Kidney glomerular epithelial cell (primary cell): ENCODE measurements at regions not wholly inside any gene's neighbourhood (a gene's known extent, or its start where the extent isn't known, plus 50 kb on each side); places are given as distances from the start of the nearest gene placed in this dataset.

Experiments used
- DNase-seq: peaks from one replicate; lab custom pipeline; 2025; lab: John Stamatoyannopoulos, UW

DNA sequence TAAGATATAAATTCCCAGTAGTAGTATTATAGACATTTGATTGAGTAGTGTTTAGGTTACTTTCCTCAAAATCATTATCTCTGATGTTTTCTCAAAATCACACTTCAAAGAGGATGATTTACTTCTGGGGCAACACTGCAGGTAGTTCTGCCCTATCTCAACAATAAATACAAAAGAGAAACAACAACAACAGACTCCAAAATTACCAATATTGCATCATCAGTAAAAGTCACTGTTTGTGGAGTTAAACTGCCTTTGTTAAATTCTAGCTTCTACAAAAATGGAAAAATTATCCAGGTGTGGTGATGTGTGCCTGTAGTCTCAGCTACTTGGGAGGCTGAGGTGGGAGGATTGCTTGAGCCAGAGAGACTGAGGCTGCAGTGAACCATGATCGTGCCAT is 637.6 kb upstream of the ZNF608 start:
- no peak for DNase-seq

DNA sequence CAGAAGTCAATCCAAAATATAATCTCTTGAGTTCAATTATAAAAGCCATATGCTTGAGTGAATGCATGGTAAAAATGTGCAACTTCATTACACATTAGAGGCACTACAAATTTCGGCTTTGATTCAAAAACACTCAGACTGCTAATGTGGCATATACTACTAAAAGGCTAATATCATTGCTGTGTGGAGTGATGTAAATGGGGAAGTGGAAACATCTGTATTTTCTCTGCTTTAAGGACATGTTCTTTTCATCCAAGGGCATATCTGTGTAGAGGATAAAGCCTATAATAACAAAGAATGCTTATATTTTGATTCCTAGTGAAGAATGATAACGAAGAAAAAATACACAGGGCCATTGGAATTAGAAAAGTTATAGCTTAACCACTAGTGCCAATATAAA is 643.9 kb upstream of the ZNF608 start:
- no peak for DNase-seq

DNA sequence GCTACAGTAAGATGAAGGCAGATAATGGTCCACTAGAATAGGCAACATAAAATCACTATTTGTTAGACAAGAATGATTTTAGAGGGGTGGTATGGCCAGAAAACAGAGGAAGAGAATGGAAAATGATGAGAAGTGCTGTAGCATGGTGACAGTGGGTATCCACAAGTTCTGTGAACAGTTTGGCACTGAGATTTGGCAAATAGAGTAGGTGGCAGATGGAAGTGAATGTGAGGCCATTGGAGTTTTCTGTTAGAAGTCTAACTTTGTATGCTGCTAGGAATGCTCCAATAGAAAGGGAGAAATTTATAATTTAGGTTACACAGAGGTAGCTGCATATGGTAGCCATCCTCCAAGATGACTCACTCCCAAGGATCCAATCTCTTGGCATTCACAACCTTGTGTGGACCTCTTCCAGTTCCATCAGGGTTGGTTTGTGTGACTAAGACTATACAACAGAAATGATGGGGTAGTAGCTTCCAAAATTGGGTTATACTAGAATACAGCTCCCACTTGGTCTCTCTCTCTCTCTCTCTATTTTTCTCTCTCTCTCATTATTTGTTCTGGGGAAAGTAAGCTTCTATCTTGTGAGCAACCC is 646.9 kb upstream of the ZNF608 start:
- DNase-seq: no peak

DNA sequence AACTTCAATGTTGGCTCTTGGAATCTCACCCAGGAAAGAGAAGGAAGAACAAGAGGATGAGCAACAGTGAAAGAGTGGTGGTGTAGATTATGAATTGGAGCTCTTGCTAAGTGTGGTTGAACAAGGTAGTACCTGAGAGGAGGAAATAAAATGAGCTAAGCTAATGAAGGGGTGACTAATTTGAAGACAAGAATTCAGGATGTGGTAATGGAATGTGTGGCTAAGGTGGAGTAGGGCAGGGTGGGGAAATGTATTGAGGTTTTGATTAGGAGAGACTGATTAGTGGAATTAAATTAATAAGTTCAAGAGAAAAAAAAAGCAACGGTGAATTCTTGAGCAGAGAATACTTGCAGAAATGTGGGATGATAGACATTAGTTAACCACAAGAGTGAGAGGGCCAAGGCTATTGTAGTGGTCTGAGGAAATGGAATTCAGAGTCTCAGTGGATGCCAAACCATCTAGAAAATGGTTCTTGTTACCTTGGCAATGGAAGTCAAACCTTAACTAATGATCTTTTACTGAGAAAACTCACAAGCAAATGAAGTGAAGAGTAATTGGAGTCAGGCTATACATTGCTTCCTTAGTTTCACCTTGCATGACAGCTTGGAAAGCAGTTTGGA is 648.3 kb upstream of the ZNF608 start:
- peak; percentile 57 for DNase-seq

DNA sequence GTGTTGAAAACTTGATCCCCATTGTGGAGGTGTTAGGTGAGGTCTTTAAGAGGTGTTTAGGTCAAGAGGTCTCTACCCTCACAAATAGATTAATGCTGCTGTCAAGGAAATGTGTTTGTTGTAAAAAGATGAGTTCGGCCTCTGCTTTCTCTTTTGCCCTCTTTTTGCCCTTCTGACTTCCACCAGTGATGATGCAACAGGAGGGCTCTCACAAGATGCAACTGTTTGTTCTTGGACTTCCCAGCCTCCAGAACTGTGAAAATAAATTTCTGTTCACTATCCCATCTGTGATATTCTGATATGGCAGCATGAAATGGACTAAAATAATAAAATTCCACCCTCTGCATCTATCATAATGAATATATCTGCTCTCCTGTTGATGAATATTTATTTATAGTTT is 650.0 kb upstream of the ZNF608 start:
- DNase-seq: no peak

- no peak for DNase-seq
Observed at GRCh38 chr5:125398466-125398865, 652.0 kb upstream of the ZNF608 start.

DNA sequence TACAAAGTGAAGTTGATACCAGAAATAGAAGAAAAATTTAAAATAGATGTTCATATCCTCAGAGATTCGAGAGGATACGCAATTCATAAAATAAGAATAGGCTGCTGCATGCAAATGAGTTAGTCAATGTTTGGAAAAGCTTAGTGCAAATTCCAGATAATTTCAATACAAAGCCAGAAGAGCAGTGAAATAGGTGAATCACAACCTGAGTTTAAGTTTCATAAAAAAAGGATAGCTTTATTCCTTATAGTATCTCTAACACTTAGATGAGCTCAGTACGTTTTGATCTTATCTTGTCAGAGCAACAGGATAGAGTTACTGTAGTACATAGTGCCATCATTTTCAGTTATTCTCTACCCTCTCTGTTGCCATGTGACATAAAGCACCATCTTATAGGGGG is 653.4 kb upstream of the ZNF608 start:
- no peak for DNase-seq

DNA sequence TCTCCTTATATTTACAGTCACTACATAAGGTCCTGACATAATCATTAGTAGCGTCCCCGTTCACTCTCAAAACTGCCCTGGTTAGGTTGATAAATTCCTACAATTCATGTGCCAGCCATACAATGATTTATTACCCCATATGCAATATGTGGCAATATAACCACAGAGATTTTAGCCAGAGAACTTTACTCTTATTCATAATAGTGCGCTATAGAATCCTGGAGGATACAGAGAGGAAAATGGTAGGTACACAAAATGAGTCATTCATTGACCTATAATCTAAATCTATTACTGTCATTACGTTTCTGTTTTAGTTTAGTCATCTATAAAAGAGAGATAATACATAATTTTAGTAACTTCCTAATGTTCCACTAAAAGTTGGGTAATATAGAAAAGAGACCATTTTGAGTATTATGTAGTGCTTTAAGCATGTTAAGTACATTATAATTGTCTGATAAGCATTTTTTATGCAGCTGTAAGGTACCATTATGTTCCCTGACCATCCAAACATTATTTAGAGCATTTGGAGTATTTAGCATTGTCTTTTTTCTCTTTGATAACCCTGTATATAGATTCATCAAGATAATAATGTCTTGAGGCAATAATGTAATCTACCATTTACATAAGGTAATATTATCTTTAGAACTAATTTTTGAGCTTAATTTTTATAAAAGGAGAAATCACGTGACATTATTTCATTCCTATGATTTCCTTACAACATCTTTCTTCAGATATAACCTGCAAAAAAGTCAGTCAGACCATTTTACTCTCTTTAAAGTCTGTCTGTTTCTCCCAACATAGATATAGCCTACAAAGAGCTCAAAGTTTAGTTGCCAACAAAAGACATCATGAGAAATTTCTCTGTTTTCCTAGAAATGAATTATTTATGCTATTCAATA is 655.5 kb upstream of the ZNF608 start:
- no peak for DNase-seq

DNA sequence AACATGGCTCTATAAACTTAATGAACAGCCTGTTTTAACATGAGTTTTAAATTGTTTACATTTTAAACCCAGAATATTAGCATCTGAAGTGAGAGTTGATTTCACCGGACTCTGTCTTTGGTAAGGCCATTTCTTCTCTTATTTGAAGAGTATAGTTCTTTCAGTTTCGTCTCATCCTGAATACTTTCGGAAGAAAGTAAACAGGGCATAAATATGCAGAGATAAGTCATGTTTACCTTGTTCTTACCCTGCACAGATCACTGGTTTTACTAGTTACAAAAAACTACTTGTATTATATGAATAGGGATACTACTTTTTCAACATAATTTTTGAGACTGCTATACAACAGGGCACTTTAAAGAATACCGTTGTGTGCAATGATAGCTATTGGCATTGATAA is 656.3 kb upstream of the ZNF608 start:
- peak; percentile 2 for DNase-seq

DNA sequence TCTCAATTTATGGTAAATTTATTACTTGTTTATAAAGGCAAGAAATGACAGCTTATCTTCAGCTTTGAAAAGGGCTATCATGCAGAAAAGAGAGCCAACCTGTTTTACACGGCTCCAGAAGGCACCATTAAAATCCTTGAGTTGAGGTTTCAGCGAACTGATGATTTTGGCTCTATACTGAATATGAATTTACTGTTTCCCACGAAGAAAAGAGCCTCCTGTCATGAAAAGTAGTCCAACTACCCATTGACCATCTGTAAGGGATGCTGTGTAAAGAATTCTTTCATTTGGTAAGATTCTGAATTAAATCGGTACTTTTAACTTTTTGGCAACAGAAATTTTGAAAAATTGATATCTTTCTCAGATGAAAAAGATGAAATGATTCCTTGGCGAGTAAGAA is 657.6 kb upstream of the ZNF608 start:
- no peak for DNase-seq

DNA sequence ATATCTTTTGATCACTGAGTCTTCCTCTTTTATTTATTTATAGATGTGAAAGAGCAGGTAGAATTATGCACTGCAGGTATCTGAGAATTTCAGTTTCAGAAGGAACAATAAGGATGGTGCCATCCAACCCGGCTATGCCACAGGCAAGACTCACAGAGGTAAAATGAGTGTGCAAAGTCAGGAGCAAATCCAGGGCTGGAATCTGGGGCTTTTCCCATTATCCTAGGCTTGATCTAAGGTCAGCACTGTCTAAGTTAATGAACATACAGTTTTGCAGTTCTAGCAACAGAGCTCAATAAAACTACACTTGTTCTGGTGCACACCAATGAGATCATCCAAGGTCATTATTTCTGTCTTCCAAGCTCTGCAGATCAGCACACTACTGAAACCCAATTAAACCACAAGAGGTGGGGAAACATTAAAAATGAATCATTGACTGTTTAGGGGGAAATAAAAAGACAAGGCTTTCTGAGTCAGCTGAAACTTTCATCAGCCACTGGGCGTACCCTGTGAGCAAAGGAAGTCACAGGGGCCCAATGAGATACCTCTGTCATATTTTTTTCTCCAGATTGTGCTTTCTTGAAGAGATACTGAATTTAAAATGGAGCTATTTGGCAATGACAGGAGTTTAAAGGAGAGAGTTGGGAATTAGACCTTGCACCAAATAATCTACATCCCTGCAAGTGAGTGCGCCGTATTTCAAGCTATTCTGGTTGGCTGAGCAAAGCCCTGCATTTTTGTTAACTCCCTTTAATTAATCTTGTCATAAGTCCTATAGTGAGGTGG is 662.2 kb upstream of the ZNF608 start:
- peak; percentile 98 for DNase-seq

DNA sequence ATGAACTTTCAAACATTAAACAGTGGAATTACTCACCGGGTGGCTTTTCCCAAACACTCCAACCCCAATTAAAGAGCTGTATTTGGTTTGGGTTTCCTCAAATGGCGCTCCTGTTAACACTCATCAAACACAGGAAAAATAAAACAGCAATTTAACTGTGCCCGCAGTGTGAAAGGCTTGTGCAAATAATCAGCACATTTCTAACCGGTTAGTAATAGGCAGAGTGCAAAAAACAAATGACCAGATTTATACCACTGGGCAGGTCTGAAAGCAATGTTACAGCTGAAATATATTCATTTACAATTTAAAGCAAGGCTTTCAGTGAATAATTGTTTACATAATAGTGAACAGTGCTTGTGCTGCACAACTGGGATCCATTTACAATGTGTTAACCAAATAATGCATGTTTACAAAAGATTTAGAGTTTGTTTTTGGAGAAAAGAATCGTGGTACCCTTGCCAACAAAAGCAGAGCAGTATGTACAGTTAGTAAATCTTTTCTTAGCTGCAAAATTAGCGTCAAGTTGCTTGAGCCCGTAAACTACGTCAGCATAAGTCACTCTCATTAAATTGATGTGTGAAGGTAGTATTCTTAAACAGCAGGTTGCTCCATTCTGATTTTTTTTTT is 662.9 kb upstream of the ZNF608 start:
- peak; percentile 79 for DNase-seq

- peak; percentile 39 for DNase-seq
Observed at GRCh38 chr5:125409861-125410536, 663.6 kb upstream of the ZNF608 start.

GRCh38 chr5:125410537-125411070 is 664.2 kb upstream of the ZNF608 start:
- DNase-seq: peak; percentile 96

DNA sequence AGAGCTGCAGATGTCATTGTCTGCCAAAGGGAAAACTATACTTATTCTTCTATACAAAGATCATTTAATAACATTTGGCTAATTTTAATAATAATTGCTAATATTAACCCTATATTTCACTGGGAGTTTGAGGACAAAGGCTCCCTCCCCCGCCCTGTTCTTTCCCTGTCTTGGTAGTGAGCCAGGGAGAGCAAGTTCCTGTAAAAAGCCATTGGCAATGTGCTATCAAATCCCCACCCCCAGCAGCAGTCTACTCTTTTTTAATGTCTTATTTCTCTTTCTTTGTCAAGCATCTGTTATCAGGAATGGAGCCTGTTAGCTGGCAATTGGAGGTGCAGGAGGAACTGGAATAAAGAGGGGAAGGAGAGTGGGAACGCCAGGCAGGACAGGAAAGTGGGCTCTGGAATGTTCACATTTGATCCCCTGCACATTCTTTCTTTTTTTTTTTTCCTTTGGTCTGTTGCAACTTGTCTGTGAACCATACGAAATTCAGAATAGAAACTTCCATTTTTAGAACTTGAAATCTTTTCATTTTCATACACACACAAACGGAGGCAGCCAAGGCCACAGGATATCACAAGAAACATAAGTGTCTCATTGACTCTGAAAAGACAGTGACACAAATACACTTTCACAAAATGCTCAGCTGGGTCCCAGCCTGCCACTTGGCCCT is 664.8 kb upstream of the ZNF608 start:
- peak; percentile 95 for DNase-seq

DNA sequence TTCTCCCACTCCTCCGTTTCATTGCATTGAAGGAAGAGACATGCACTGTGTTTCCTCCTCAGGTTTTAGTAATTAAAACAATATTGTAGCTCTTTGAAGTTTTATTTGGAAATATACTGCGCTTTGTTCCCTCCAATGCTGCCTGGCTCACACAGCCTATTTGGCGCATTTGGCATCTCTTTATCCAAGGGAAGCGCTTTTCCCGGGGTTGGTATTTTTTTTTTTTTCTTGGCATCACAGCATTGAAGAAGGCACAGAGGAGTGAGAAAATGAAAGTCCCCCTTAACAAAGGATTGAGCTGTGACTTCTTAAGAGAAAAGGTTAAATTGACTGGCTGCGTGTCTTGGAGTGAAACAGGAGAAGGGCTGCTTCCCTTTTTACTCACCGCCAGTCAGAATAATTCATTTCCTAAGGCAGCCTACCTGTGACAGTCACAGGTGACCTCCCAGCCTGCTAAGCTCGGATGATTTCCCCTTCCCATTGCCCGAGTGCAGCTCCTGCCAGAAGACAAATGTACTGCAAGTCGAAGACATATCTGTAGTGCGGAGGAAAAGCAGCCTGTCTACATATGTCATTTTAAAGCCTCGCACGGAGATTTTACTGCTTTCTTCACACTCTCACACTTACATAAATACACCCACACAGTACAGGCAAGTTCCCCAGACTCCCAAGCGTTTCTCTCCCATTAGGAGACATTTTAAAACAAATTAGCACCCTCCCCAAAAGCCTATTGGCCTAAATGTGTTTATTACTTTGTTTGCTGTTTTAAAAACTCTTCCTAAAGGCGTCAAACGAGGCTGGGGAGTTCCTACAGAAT is 665.5 kb upstream of the ZNF608 start:
- peak; percentile 86 for DNase-seq

- peak; percentile 96 for DNase-seq
Observed at GRCh38 chr5:125412561-125413495, 666.4 kb upstream of the ZNF608 start.

- DNase-seq: peak; percentile 34
Observed at GRCh38 chr5:125413496-125414274, 667.2 kb upstream of the ZNF608 start.
